Brain microvascular endothelial cell (primary cell): ENCODE measurements at regions not wholly inside any gene's neighbourhood (a gene's known extent, or its start where the extent isn't known, plus 50 kb on each side); places are given as distances from the start of the nearest gene placed in this dataset.

Experiments
- DNase-seq: peaks from one replicate; pipeline ENCODE4 v3.0.0-alpha.2; 2020
- H3K27ac ChIP-seq: fragments of 250-450 bp; sonication (Bioruptor Pico); 2 replicates; pipeline ENCODE4 v1.5.1; 2020; ENCODE audit warnings: mild to moderate bottlenecking, moderate library complexity
- H3K27me3 ChIP-seq: fragments of 250-450 bp; sonication (Bioruptor Pico); replicated peaks from 2 replicates; pipeline ENCODE4 v1.5.1; 2020; ENCODE audit warnings: mild to moderate bottlenecking
- H3K36me3 ChIP-seq: fragments of 250-450 bp; sonication (Bioruptor Pico); replicated peaks from 2 replicates; pipeline ENCODE4 v1.5.1; 2020; ENCODE audit warnings: mild to moderate bottlenecking
- H3K4me3 ChIP-seq: 2 replicates; pipeline ENCODE4 v1.5.1; 2011; ENCODE audit warnings: low read depth, mild to moderate bottlenecking, control low read depth, low read length, moderate library complexity
- in situ Hi-C: cut with HindIII; loops from 2 replicates; pipeline ENCODE4 v1.10.0; 2017; ENCODE audit warnings: low sequenced_read_pairs, low pct_ligation_motif_present
- TF ChIP-seq, protein P1 (sequence below): IDR thresholded peaks from 2 replicates; pipeline ENCODE4 v1.5.1; 2011; ENCODE audit warnings: low read depth, mild to moderate bottlenecking, moderate library complexity, low read length, control low read depth, inconsistent platforms; ENCODE audit errors: missing control alignments

- in situ Hi-C loops: no loop called here
- H3K4me3 ChIP-seq: no peak overlapping the region
- H3K27ac ChIP-seq: no peak overlapping the region
- TF ChIP-seq, protein P1, sequence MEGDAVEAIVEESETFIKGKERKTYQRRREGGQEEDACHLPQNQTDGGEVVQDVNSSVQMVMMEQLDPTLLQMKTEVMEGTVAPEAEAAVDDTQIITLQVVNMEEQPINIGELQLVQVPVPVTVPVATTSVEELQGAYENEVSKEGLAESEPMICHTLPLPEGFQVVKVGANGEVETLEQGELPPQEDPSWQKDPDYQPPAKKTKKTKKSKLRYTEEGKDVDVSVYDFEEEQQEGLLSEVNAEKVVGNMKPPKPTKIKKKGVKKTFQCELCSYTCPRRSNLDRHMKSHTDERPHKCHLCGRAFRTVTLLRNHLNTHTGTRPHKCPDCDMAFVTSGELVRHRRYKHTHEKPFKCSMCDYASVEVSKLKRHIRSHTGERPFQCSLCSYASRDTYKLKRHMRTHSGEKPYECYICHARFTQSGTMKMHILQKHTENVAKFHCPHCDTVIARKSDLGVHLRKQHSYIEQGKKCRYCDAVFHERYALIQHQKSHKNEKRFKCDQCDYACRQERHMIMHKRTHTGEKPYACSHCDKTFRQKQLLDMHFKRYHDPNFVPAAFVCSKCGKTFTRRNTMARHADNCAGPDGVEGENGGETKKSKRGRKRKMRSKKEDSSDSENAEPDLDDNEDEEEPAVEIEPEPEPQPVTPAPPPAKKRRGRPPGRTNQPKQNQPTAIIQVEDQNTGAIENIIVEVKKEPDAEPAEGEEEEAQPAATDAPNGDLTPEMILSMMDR: no peak
- no peaks in the 10 kb centered on the region for H3K27me3 ChIP-seq
- peak; percentile 12 for DNase-seq
- H3K36me3 ChIP-seq: no peaks in the 10 kb centered on the region
Observed at GRCh38 chr7:24419077-24419476, 135.1 kb downstream of the NPY start.

GRCh38 chr7:24419511-24419910 is 135.5 kb downstream of the NPY start:
- in situ Hi-C loops: no loop called here
- H3K4me3 ChIP-seq: no peak overlapping the region
- no peaks in the 10 kb centered on the region for H3K36me3 ChIP-seq
- no peaks in the 10 kb centered on the region for H3K27me3 ChIP-seq
- H3K27ac ChIP-seq: no peak overlapping the region
- no peak for DNase-seq
- TF ChIP-seq, protein P1: no peak

- Histone ChIP-seq H3K27me3 (no peaks in the 10 kb centered on the region), H3K4me3 (no peak overlapping the region), H3K27ac (no peak overlapping the region), H3K36me3 (no peaks in the 10 kb centered on the region)
- TF ChIP-seq, protein P1: no peak
- DNase-seq: no peak
- in situ Hi-C loops: no loop called here
Observed at GRCh38 chr7:24422441-24423010, 138.5 kb downstream of the NPY start.

DNA sequence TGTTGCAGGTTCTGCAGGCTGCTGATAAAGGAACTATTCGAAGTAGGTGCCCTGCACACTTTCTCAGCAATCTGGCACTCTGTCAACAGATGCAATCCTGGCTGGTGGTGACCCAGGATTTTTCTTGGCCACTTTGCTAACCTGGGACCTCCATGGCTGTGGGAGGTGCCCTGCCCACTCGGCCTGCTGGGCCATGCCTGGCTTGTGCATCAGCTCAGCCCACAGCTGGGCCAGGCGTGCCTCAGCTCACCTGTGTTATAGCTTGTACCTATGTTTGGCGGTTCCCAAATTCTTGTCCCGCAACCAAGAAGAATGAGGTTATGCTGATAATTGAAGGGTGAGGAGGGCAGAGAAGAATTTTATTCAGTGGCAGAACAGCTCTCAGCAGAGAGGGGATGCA is 141.7 kb downstream of the NPY start:
- Histone ChIP-seq H3K36me3 (no peaks in the 10 kb centered on the region), H3K27me3 (no peaks in the 10 kb centered on the region), H3K4me3 (no peak overlapping the region), H3K27ac (no peak overlapping the region)
- TF ChIP-seq, protein P1: no peak
- no peak for DNase-seq
- in situ Hi-C loops: no loop called here

DNA sequence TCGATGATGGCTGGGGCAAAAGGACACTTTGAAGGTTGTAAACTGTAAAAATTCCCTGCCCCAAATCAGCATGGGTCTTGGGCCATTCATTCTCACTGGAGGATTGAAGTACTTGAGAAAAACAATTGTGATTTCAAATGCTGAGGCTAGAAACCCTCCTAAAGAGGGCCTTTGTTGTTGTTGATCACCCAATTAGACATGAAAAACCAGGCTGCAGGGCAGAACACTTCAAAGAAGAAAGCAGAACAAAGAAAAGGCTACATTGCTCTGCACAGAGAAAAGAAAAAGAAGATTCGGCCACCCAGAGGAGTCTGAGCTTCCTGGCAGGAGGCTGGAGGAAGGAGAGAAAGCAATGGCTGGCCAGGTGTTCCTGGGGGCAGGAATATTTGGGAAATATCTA is 143.1 kb downstream of the NPY start:
- no peak for DNase-seq
- in situ Hi-C loops: no loop called here
- H3K4me3 ChIP-seq: no peak overlapping the region
- H3K27me3 ChIP-seq: no peaks in the 10 kb centered on the region
- no peak overlapping the region for H3K27ac ChIP-seq
- no peaks in the 10 kb centered on the region for H3K36me3 ChIP-seq
- TF ChIP-seq, protein P1: no peak

DNA sequence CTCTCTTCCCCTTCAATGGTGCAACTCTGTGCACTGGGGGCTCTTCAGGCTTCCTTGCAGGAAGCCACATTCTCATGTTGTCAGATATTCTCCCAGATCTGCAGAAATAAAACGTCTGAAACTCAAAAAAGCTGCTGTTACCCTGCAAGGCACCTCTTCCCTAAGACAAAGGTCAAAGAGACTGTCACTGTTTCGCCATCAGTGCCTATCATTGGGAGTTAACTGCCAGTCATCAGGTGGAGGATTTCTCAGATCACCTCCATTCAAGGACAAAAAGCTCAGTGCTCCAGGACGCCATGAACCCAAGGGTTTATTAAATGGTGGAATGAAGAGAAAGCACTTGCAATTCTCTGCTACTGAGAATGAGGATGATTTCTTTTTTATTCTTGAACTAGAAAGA is 144.6 kb upstream of the PALS2 start:
- H3K27ac ChIP-seq: no peak overlapping the region
- TF ChIP-seq, protein P1: no peak
- H3K4me3 ChIP-seq: no peak overlapping the region
- in situ Hi-C loops: no loop called here
- no peaks in the 10 kb centered on the region for H3K36me3 ChIP-seq
- H3K27me3 ChIP-seq: no peaks in the 10 kb centered on the region
- no peak for DNase-seq
